ENCODE measurements at regions not wholly inside any gene's neighbourhood (a gene's known extent, or its start where the extent isn't known, plus 50 kb on each side); places are given as distances from the start of the nearest gene placed in this dataset.

GRCh38 chr4:17296921-17297890 lies 214.7 kb downstream of the QDPR start:
- no peak for DNase-seq (ENCODE audit: low read depth)

- DNase-seq (ENCODE audit: low read depth), result no peak
Measured at GRCh38 chr4:17293901-17294300, 218.0 kb downstream of the QDPR start.

DNA sequence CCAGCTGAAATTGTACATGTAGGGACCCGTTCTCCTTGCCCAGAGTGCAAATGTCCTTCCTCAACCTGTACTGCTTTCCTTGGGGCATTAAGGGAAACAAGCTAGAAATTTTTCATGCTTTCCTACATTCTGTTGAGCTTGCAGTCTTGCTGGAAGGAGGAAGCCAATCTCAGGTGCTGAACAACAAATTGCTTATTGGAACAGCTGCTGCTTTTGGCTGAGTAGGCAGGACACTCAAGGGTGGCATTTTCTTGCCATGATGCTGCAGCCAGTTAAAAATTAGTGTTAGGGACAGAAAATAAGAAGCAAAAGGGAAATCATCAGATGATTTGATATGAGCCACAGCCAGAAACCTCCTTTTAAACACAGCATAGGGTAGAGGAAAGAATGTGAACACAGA lies 223.7 kb downstream of the QDPR start:
- no peak for DNase-seq (ENCODE audit: low read depth)

GRCh38 chr4:17286752-17287460 lies 225.0 kb downstream of the QDPR start:
- no peak for DNase-seq (ENCODE audit: low read depth)

GRCh38 chr4:17285747-17286146 lies 226.1 kb downstream of the QDPR start:
- DNase-seq (ENCODE audit: low read depth), result no peak

DNA sequence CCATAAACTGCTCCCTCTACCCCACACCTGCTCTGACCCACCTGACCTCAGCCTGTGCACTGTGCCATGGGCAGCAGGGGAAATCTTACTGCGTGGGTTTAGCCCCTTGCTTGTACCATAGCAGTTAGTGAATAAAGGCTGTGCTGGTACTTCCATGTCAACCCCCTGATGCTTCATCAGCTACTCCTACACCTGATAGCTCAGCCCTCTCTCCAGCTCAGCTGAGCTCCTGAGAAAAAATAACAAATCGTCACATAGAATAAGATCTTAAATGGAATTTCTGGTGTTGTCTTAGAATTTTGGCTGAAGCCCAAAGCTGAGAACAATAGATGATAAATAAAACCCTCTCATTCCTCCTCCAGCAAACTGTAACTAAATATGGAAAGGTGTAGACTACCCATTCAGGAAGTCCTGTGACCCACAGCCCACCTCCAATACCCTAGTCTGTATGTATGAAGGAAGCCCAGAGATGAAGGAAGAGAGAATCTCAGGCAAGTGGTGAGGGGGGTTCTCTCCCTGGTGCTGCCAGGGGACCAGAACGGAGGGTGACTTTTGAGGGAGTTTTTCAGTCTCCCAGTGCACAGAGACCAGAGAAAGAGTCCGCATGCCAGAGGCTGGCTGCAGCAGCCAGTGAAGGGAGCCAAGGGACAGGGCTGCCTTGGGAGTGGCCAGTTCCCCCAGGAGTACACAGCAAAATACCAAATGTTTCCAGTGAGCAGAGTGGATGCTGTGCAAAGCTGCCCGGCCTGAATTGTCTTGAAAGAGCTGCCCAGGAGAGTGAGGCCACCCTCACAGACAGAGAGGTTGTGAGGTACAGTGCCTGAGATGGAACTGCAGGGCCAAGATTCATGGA lies 227.3 kb downstream of the QDPR start:
- no peak for DNase-seq (ENCODE audit: low read depth)

- DNase-seq (ENCODE audit: low read depth), result no peak
Measured at GRCh38 chr4:17283832-17284231, 228.1 kb downstream of the QDPR start.

- DNase-seq (ENCODE audit: low read depth), result no peak
Measured at GRCh38 chr4:17283251-17283650, 228.6 kb downstream of the QDPR start.

GRCh38 chr4:17280261-17281018 lies 231.4 kb downstream of the QDPR start:
- no peak for DNase-seq (ENCODE audit: low read depth)

- DNase-seq (ENCODE audit: low read depth), result no peak
Measured at GRCh38 chr4:17276776-17277175, 235.1 kb downstream of the QDPR start.

GRCh38 chr4:17275836-17276235 lies 236.1 kb downstream of the QDPR start:
- no peak for DNase-seq (ENCODE audit: low read depth)

GRCh38 chr4:17273047-17273446 lies 238.8 kb downstream of the QDPR start:
- DNase-seq (ENCODE audit: low read depth), result no peak

GRCh38 chr4:17272154-17272553 lies 239.7 kb downstream of the QDPR start:
- DNase-seq (ENCODE audit: low read depth), result no peak

GRCh38 chr4:17265653-17266052 lies 246.2 kb downstream of the QDPR start:
- no peak for DNase-seq (ENCODE audit: low read depth)

GRCh38 chr4:17265139-17265538 lies 246.8 kb downstream of the QDPR start:
- DNase-seq (ENCODE audit: low read depth), result no peak

DNA sequence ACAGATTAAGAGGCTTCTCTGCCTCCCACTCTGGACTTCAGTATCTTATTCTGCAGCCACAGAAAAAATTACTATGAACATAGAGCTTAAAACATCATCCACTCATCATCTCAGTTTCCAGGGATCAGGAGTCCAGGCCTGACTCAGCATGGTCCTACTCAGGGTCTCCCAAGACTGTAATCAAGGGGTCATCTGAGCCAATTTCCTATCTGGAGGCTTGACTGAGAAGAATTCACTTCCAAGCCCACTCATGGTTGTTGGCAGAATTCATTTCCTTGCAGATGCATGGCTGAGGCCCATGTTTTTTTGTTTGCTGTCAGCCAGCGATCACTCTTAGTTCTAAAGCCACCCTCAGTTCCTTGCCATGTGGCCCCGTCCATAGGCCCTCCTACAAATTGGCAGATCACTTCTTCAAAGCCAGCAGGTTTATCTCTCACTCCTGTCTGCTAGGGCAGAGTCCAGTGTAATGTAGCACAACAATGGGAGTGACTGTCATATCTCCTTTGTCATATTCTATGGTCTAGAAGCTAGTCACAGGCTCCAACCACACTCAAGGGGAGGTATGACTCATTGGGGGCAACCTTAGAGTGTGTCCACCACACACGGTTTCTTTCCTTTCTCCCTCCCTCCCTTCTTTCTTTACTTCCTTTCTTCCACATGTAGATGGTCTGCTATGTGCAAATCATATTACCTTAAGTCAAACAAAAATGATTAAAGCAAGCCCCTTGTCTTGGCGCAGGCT lies 251.6 kb downstream of the QDPR start:
- DNase-seq (ENCODE audit: low read depth), result no peak

DNA sequence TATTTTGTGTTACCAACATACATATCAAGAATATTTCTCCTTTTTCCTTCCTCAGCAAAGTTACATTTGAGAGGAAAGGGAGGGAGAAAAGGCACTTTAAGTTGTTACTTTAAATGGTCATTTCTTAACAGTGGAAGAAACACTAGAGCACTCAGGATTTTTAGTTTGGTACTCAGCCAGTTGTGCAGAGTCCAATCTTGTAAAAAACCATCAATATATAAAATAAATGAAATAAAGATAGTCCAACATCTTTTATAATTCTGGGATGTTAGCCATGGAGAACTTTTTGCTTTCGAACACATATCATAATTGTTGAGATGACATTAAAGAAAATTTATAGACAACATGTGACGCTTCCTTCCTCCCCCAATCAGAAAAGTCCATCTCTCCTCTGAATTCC lies 253.8 kb downstream of the QDPR start:
- no peak for DNase-seq (ENCODE audit: low read depth)

- DNase-seq (ENCODE audit: low read depth), result no peak
Measured at GRCh38 chr4:17252131-17252530, 259.8 kb downstream of the QDPR start.

- no peak for DNase-seq (ENCODE audit: low read depth)
Measured at GRCh38 chr4:17251101-17251500, 260.8 kb downstream of the QDPR start.

DNA sequence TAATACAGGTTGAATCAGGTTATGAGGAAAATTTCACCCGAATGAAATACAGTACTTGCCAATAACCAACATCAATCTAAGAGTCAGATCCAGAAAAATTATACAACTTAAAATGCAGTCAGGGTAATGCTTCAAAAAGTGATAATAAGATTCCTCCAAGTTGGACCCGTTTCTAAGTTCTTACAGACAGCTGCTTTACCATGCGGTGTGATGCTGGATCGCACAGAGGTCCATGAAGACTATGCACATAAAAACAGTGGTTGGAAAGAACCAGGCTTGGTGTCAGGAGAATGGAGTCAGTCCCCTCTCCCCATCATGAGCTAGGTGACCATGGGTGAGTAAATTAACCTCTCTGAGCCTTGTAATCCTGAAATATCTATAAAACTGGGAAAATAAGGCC lies 261.3 kb downstream of the QDPR start:
- no peak for DNase-seq (ENCODE audit: low read depth)

DNA sequence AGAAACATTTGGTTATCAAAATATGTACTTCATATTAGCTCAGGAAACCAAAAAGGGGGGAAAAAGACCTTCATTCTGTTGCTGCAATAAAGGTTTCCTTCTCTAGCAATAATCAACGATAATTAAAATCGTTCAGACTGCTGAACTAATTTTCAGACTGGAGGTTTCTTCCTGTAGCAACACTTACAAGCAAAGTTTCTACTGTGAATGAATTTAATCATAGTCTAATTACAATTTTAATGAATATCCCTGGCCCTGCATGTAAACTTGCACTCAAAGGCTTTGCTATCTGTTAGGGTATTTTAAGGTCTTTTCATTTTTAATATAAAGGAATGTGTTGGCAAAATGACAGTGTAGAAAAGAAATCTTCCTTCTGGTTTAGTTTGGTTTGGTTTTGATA lies 265.2 kb downstream of the QDPR start:
- no peak for DNase-seq (ENCODE audit: low read depth)
